HG03108 (cell line): ENCODE measurements at regions not wholly inside any gene's neighbourhood (a gene's known extent, or its start where the extent isn't known, plus 50 kb on each side); places are given as distances from the start of the nearest gene placed in this dataset.

Experiments
- ATAC-seq: cut with Tn5 transposase; IDR thresholded peaks from one replicate; pipeline ENCODE4 v1.9.1; 2021; ENCODE audit warnings: moderate library complexity; ENCODE audit not compliant: unreplicated experiment

DNA sequence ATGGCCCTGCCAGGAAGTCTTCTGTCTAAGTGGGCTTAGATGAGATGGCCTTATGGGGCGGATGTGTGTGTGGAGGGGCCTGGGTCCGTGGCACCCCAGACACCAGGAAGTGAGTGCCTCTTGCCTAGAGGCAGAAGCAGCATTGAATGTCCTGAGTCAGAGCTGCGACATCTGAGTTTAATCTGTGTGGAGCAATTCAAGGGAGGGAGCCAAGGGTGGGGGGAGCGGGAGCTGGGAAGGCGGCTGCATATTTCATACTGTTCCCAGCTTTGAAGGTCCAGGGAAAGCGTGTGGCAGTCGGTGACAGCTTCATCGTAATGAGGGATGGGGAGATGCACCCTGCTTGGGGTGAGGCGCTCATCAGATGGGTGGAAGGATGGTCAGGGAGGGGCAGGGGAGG is 73.5 kb upstream of the THY1 start:
- ATAC-seq, result no peak

DNA sequence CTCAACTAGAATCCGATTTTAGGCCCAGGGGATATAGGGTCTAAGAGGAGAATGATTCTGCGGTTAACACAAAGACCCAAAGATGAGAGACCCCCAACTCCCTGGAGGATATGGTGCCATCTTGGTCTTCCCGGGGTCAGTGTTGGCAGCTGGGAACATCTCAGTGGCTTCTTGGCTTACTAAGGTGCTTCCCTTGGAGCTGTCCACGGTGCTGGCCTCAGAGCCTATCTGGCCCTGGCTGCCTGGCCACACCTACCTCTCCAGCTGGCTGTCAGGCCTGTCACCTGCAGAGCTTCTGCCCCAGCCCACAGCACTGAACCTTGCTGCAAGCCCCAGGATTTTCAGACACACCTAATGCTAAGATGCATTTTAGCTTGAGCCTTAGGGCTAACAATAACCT is 70.7 kb upstream of the THY1 start:
- no peak for ATAC-seq

DNA sequence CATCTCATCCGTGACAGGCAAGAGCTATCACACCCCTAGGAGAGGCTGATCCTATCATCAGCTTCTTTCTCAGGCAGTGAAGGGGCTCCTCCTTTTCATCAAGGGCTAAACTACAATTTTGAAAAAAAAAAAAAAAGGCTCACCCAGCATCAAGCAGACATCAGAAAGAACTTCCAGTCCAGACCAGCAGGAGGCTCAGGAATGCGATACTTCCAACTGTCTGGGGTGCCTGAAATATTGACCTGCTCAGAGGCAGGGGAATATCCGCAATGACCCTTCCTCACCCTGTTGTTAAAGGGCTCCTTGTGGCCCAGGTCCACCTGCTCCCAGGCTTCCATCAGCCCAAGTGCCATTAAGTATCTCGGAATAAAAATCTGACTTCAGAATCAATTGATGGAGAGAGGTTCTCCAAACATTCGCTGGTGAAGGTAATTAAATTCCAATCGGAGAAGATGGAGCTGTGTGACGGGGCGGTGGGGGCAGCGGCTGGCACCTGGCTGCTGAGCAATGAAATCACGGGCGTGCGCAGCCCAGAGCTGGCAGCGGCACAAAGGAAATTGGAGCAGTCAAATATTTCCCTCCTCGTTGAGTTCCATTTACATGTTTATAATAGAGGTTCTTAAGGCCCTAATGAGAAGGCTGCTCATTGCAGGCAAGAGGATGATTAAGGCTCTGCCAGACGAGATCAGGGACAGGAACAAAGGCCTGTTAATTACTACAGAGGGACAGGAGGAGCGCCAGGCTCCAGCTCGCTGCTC is 69.0 kb upstream of the THY1 start:
- ATAC-seq, result no peak

DNA sequence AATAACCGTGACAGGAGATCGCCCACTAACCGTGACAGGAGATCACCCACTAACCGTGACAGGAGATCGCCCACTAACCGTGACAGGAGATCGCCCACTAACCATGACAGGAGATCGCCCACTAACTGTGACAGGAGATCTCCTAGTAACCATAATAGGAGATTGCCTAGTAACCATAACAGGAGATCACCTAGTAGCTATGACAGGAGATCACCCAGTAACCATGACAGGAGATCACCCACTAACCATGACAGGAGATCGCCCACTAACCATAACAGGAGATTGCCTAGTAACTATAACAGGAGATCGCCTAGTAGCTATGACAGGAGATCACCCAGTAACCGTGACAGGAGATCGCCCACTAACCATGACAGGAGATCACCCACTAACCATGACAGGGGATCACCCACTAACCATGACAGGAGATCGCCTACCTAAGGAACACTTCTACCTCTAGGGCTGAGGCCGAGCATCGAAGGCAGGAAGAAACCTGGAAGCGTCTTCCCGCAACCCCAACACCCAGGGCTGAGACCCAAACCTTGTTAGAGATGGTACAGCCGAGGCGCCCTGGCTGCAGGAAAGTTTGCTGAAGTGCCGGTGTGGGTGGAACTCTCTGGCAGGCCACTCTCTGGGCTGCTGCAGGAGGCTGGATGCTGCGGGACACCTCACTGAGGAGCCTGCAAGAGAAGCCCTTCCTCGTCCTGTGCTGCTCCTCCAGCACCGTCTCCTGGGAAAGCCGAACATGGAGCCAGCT is 67.5 kb upstream of the THY1 start:
- ATAC-seq, result no peak

DNA sequence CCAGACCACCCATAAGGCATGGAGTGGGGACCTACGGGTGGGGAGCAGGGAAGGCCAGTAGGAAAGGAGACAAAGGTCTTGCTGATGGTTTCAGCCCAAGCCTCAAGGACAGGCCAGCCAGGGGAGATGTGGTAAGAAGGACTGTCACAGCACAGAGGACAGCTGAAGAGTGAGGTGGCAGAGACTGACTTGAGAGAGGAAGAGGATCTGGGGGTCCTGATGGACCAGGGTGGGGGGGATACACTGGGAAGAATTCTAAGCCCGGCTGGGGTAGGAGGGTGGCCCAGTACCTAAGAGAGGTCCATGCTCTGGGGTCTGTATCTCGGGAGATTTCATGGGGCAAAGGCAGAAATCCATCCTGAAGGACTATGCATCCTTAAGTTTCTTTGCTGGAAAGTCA is 66.1 kb upstream of the THY1 start:
- no peak for ATAC-seq

DNA sequence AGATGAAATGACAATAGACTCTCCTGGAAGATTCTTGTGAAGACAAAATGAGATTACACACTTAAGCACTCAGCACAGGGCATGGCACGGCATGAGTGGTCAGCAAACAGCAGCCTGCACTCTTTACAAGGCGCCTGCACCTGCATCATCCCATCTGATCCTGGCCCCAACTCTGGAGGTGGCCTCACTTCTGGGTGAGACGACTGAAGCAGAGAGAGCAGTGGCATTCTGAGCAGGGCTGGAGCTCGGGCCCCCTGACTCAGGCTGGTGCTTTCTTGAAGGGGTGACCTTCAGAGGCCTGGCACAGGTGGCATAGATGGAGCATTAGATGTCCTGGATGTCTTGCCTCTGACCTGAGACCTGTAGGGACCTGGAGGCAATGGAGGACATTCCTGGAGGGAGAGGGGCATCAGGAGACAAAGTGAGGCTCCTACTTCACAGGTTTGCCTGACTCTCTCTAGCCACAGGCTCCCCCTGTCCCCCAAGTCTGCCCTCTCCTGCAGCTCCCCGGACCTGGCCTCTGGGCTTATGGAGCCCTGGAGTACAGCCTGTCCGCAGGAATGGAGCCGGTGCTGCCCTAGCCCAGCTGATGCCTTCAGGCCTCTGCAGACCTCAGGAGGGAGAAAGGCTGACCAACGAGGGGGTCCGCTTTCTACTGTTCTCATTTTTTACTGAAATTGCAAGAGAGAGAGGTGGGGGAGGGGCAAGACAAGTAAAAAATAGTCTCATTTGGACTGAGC is 65.5 kb upstream of the THY1 start:
- no peak for ATAC-seq

DNA sequence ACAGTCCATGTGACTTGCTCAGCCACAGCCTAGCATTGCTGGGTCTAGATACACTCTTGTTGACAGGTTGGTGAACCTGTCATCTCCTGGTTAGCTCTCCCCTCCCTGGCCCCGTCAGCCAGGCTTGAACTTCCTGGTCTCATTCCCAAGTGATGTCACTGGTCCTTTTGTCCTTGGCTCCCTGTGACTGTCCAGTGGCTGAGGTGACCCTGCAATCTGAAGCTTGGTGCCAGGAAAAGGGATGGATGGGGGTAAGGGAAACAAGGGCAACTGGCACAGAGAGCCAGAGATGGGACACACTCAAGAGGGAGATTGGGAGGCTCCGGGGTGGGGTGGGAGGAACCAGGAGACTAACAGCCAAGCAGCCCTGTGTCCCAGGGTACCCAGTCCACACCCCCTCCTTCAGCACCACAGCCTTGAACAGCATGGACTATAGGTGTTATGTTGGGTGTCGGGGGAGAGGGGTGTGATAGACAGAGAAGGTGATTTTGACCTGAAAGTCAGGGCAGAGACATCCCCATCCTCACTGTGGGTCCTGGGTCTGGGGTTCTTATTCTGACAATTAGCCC is 63.8 kb upstream of the THY1 start:
- no peak for ATAC-seq

DNA sequence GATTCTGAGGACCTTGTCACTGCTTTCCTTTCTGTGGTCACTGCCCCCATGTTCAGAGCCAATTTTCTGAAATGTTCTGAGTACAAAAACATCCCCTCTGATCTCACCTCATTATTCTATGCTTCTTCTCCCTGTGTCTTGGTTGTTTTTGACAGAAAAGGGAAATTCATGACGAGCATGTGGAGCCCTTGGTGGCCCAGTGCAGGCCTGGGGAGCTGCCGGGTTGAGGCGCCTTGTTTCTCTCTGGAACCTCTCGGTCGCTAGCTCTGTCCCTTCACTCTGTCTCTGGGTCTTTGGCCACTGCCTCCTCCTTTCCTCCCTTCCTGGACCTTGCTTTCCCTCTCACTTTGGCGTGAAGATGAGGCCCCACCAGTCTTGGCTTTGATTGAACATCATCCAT is 63.0 kb upstream of the THY1 start:
- ATAC-seq, result no peak

DNA sequence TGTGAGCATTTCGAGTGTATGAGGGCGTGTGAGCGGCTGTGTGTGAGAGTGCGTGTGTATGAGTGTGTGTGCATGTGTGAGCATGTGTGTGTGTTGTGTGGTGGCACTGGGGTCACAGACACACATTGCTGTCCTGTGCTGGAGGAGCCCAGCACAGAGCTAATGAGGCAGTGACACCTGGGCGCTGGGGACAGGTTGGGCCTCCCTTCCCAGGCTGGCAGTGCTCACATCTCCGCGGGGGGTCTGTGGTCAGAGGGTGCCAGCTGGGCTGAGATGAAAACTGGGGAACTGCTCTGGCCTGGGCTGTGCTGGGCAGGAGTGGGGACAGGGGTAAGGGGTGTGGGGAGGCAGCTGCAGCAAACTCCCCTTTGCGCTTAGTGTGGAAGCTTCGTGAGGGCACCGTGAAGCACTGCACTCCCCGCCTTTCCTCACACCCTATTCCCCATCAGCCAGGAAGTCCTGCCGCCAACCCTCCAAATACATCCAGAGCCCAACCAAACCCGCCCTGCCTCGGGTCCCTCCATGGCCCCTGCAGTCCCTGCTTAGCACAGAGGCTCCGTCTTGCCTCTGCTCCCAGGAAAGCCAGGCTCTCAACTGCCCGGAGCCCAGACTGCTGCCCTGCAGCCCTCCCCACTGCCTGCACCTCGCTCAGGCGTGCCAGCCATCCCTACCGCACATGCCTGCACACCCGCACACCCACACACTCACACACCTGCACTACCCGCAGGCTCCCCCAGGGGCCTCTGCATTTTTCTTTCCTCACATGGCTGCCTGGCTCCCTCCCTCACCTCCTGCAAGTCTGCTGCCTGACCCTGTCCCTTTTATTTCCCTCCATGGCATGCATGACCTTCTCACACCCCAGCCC is 62.0 kb upstream of the THY1 start:
- no peak for ATAC-seq

DNA sequence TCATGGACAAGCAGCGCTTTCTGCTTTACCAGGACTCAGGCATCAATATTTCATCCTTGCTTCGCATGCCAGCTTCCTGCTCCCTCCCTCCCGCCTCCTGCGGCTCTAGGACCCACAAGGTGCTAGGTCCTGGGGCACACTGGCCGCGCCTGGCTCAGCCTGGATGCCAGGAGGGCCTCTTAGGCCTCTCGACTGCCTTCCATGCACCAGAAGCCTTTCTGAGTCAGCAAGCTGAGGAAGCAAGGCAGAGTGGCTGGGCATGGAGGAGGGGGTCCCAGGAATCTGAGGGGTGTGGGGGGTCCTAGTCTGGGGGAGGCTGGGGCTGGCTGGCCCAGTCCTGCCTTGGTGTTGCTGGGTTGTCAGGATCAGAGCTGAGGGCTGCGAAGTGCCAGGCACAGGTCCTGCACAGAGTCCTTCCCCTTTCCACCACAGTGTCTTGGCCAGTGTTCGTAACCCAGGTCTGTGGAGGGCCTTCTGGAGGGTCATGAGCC is 61.0 kb upstream of the THY1 start:
- ATAC-seq, result no peak

DNA sequence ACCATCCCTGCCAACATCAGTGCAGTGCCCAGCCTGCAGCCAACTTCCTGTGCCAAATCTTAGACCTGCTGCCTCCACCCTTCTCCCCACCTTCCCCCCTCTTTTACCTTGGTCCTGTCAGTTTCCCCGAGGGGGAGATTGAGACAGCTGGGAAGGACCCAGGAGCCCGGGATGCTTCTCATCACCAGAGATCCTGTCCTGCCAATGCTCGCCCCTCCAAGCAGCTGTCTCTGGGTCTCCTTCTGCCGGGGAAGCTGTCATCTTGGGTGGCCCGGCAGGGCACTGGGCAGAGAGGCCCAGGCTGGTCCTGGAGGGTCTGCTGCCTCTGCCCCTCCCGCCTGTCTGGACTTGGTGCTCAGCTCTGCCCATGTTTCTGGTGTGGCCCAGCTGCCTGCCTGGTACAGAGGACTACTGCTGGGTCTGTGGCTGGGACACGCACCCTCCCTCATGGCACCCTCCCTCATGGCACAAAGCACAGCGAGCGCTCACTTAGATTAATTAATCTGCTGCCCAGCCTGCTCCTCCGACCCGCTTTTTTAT is 60.4 kb upstream of the THY1 start:
- ATAC-seq, result no peak

DNA sequence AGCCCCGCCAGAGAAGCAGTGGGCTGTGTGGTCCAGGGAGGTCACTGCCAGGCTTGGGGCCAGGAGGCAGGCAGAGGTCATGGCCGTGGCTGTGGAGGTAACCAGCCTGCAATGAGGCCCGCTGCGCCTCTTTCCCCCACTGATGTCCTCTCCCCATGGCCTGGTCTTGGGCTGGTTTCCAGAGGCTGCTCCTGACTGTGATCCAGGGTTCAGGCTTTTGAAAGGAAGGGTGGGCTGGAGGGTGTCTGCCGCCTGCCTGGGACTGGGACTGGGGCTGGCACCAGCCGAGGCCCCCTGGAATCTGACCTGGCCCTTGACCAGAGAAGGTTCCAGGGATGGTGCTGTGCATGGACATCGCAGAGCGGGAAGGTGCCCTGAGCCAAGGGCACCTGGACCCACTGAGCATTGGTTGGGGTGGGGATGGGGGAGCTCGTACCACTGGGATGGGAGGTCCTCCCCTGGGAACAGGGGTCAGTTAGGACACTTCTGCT is 59.6 kb upstream of the THY1 start:
- no peak for ATAC-seq

DNA sequence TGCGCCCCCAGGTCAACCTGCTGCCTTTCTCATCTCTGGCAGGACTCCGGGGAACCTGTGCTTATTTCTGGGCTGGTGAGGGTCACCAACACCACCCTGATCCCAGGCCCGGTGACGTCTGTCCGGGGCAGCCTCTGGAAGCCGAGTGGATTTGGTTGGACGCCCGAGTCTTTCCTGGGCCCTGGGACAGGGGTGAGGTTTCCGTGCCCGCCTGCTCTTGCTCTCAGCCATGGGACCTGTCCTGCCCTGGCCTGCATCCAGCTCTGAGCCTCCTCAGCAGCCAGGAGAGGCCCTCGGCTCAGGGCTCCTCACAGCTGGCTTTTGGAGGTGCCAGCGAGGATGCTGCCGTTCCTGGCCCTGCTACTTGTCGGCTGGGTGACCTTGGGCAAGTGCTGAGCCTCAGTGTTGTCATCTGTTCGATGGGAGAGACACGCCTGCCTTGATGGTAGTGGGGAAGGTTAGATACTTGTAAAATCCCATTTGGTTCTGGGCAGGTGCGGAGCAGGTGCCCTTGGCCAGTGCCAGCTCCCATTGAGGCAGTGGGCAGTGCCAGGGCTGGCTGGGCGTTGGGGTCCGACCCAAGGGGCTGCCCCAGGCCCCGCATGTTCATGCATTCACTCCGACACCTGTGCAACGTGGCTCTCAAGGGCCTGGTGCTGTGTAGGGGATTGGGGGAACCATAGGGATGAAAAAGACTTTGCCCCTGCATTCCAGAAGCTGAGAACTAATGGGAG is 58.9 kb upstream of the THY1 start:
- no peak for ATAC-seq

DNA sequence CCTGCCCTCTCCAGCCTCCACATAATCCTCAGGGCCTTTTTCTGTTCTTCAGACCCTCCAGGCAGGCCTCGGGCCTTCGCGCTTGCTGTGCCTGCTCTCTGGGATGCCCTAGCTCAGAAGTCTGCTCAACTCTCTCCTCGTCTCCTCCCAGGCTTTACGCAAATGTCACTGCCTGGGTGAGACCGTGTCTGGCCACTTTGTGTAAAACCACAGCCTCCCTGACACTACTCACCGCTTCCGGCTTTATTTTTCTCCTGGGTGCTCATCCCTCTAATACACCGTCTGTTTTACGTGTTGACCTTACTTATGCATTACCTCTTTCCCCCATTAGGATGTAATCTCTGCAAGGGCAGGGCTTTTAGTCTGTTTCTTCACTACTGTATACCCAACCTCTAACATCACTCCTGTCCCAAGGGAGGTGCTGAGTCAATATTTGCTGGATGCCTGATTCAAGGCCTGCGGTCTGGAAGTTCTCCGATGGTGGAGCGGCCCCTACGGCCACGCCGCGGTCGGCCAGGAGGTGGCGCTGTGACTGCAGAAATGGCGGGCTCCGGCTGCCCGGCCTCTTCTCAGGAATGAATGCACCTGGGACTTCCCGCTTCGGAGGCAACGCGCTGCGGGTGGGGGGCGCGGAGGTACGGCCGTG is 58.2 kb upstream of the THY1 start:
- peak; percentile 67 for ATAC-seq

DNA sequence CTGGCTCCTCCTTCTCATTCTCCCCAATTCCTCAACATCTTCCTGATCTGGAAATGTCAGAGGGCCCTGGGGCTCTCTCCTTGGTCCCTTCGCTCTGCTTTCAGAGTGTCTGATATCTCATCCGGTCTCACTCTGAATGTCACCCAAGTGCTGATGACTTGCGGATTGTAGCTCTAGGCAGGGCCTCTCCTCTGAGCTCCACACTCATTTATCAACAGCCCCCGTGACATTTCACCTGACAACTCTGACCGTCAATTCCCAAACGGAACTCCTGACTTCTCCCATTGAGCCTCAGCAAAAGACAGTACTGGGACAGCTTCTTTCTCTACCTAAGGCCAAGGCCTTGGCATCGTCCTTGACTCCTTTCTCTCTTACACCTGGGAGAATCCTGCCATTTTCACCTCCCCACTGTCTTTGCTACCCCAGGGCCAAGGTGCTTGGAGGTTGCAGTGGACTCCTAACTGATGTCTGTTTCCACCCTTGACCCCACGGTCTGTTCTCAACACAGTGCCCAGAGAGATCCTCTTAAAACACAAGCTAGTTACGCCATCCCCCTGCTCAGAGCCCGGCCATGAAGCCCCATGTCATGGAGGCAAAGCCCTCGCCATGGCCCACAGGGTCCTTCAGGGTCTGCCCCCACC is 57.5 kb upstream of the THY1 start:
- ATAC-seq, result no peak

DNA sequence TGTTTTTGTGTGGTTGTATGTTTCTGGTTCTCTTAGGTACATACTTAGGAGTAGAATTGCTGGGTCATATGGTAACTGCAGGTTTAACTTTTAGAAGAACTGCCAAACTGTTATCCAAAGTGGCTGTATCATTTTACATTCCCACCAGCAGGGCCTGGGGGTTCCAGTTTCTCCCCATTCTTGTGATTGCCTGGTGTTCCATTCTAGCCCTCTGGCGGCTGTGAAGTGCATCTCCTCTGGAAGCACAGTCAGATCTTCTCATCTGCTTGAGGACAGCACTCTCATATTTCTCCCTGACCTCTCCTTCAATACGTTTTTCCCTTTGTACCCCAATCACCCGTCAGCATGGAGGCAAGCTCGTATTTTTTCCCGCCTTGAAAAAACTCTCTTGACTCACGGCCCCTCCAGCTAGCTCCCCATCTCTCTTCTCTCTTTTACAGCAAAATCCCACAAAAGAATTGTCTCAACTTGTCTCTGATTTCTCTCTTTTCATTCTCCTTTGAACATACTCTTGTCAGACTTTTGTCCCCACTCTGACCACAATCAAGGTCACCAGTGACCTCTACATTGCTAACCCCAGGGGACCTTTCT is 56.8 kb upstream of the THY1 start:
- no peak for ATAC-seq

DNA sequence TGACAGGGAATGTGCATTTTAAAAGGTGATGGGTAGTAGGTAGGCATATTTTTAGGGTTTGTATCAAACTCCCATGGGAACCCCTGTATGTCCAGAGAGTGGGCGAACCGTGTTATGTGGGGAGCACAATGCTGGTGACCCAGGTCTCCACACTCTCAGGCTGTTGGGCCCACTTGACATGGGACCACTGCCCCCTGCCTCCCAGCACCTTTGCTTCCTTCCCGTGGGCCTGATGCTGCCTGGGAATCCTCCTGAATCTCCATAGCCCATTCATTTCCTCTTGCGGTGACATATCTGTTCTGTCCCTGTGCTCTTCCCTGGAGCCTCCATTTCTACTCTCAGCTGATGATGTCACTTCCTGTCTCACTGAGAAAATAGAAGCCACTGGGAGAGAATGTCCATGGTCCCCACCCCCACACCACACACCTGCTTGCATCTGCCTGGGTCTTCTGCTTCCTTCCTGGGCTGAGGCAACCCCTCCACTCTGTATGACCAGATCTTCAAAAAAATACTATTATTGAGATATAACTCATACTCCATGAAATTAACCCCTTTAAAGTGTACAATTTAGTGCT is 55.8 kb upstream of the THY1 start:
- no peak for ATAC-seq
